ENCODE measurements at regions not wholly inside any gene's neighbourhood (a gene's known extent, or its start where the extent isn't known, plus 50 kb on each side); places are given as distances from the start of the nearest gene placed in this dataset.

DNA sequence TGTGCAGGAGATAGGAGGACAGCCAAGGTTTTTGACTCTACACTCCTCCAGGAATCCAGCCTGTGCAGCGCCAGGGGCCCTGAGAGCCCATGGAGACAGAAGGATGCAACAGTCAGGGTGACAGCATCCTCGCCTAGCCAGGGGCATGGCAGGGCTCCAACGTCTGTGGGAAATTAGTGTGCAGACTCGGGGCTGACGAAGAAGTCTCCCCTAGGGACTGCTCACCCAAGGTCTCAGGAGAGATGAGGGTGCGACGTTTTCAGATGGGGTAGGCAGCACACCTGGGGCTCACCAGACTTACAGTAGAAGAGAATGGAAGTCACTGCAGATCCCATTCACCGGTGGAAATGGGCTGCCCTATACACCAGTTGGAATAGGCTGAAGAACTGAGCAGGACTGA is 241.7 kb downstream of the SETD4 start:
- Histone ChIP-seq H3K4me3 (replicated peaks in 1 of 3; ENCODE audit: insufficient read depth in 1 of 3, low read depth in 1 of 3, low read length in 3 of 3) (no peak overlapping the region), H3K9me3 (replicated peaks; ENCODE audit: control insufficient read depth, insufficient read depth, low read length) (no peaks in the 10 kb centered on the region), H3K36me3 (ENCODE audit: control insufficient read depth in 2 of 2, extremely low read depth in 1 of 2, insufficient read depth in 2 of 2, low read length in 2 of 2) (no peaks in the 10 kb centered on the region), H3K27me3 (ENCODE audit: control insufficient read depth in 2 of 2, insufficient read depth in 2 of 2, low read length in 2 of 2) (peaks cover 0 to 2% of the 10 kb centered on the region in 2 experiments), H3K27ac (ENCODE audit: insufficient read depth, low read depth, low read length) (no peak overlapping the region), H4K20me1 (replicated peaks; ENCODE audit: control insufficient read depth, extremely low read depth, insufficient read depth, low read length) (no peaks in the 10 kb centered on the region), H3K4me1 (ENCODE audit: control insufficient read depth, extremely low read depth, insufficient read depth, low read length) (no peaks in the 10 kb centered on the region), H3K4me2 (ENCODE audit: insufficient read depth, low read length) (no peak overlapping the region), H3K79me2 (ENCODE audit: control insufficient read depth, insufficient read depth, low read length) (no peaks in the 10 kb centered on the region), H3K9ac (replicated peaks; ENCODE audit: extremely low read depth, insufficient read depth, low read length) (no peak overlapping the region), H2AFZ (ENCODE audit: low read depth, low read length) (no peak overlapping the region), H3K9me1 (replicated peaks; ENCODE audit: control insufficient read depth, extremely low read depth, insufficient read depth, low read length) (no peaks in the 10 kb centered on the region)
- dilution Hi-C loops (cut with MboI; ENCODE audit: extremely low pct_ligation_motif_present, low sequenced_read_pairs) = no loop called here
- DNase-seq (ENCODE audit: low read depth, low spot score) (no peak), FAIRE-seq (no peak)
- CTCF ChIA-PET = no interaction called here
- TF ChIP-seq GATA2 (IDR thresholded peaks at IDR 0.05; ENCODE audit: insufficient read depth, insufficient read length, low read depth, low read length) (no peak), MYC (IDR thresholded peaks at IDR 0.05; ENCODE audit: low read depth, low read length) (no peak), FOS (IDR thresholded peaks at IDR 0.05; ENCODE audit: borderline replicate concordance, insufficient read depth, low read length) (no peak), POLR2A (IDR thresholded peaks at IDR 0.05; ENCODE audit: low read depth, low read length) (no peak), EZH2 (IDR thresholded peaks at IDR 0.05; ENCODE audit: borderline replicate concordance, low read depth, low read length, severe bottlenecking) (no peak), POLR2AphosphoS5 (IDR thresholded peaks at IDR 0.05; ENCODE audit: insufficient read depth, low read depth, low read length) (no peak), JUN (IDR thresholded peaks at IDR 0.05; ENCODE audit: borderline replicate concordance, insufficient read depth, insufficient read length, low read depth) (no peak), MAX (IDR thresholded peaks at IDR 0.05; ENCODE audit: insufficient read depth, insufficient read length) (no peak), CTCF (IDR thresholded peaks at IDR 0.05; ENCODE audit: extremely low read depth in 1 of 2, insufficient read depth in 1 of 2, low read depth in 1 of 2, low read length in 2 of 2) (no peak)
- intact Hi-C loops (cut with micrococcal nuclease) = no loop called here
- POLR2A ChIA-PET = no interaction called here
- no TSS peak for BruUV-seq (replicated peaks)

Measured in endothelial cell of umbilical vein (primary cell).